SU-DHL-6 (cell line): ENCODE measurements at regions not wholly inside any gene's neighbourhood (a gene's known extent, or its start where the extent isn't known, plus 50 kb on each side); places are given as distances from the start of the nearest gene placed in this dataset.

ENCODE experiments used
- CTCF ChIP-seq: fragments of 200-600 bp; sonication (generic); IDR thresholded peaks from one replicate; pipeline ENCODE4 v1.5.1; 2017; ENCODE audit warnings: antibody characterized with exemption, mild to moderate bottlenecking, low read length, moderate library complexity; ENCODE audit not compliant: insufficient read depth, poor library complexity, severe bottlenecking
- EZH2phosphoT487 ChIP-seq: fragments of 200-600 bp; sonication (generic), shearing (Covaris generic); conservative IDR thresholded peaks from 2 replicates; pipeline ENCODE4 v1.6.1; 2018; ENCODE audit warnings: mild to moderate bottlenecking, antibody characterized with exemption, low read length, moderate library complexity, mixed read lengths

GRCh38 chr2:208643145-208643544 is 236.6 kb downstream of the PTH2R start:
- no peak for TF ChIP-seq CTCF
- no peak for TF ChIP-seq EZH2phosphoT487
